Bone marrow (tissue), 2 donors: ENCODE measurements at regions not wholly inside any gene's neighbourhood (a gene's known extent, or its start where the extent isn't known, plus 50 kb on each side); places are given as distances from the start of the nearest gene placed in this dataset.

Source experiments
- DNase-seq, 2 donors: peaks; one replicate each; lab custom pipeline; 2025; lab: John Stamatoyannopoulos, UW

DNA sequence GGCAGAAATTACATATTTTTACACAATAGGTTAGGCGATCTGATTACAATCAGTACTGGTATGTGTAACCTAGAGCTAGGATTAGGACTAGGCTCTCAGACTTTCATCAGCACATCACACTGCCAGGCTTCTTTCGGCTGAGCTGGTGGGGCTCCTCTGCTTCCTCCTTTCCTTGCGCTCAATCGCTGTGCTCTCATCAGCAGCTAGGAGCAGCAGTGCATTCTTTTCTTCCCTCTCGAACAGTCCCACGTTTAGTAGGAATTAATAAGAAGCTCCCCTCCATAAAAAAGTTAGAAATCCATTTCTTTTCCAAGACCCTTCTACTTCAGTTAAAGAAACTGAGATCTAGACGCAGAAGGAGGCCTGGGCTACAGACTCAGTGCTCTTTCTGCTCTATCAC, 350.4 kb downstream of the SPRY1 start:
- no peak for DNase-seq

DNA sequence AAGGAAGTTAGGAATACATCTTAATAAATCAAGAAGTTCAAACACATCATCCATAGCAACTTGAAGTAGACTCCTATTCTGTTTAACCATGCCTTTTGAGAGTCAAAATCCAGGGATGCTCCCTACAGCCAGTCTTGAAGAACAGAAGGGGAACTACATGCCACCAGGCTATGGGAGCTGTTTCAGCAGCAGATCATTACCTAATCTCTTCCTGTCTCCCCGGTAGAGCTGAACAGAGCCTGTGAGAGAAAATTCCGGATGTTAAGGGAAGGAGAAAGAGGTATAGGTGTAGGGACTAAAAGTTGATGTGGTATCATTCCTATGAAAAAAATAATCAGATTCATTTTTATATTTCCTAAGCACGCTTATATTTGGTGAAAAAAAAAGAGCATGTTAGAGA, 352.2 kb downstream of the SPRY1 start:
- DNase-seq = no peak

DNA sequence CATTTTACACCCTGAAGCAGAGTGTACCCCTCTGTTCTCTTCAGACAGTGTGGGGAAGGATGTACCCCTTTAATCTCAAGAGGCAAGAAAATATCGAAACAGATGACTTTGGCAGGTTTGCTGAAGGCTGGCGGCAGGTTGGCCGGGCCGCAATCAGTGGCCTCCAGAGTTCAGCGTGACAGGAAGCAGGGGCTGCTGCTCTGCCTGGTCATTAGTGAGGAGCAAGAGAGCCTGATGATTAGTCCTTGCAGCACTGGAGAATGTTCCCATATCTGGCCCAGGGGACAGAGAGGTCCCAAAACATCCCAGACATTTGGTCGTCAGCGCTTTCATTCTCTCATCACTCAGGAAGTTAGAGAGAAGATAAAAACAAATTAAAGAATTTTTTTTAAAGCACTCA, 352.8 kb downstream of the SPRY1 start:
- DNase-seq = no peak

DNA sequence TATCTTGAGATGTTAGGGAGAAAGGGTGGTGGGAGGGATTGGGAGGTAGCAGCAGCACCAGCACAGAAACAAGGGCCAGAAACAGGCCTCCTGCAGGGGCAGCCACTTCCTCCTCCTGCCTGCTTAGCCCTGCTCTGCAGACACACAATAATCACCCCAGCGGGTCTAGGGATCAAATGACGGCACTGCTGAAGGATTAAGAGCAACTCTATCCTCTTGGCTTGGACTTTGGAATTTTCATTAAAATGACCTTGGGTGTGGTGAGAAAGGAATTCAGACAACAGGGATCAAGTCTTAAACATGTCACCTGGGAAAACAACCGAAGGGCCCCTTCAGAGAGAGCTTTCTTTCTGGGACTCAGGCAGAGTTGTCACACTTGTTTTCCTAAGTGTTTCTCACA, 353.4 kb downstream of the SPRY1 start:
- no peak for DNase-seq

DNA sequence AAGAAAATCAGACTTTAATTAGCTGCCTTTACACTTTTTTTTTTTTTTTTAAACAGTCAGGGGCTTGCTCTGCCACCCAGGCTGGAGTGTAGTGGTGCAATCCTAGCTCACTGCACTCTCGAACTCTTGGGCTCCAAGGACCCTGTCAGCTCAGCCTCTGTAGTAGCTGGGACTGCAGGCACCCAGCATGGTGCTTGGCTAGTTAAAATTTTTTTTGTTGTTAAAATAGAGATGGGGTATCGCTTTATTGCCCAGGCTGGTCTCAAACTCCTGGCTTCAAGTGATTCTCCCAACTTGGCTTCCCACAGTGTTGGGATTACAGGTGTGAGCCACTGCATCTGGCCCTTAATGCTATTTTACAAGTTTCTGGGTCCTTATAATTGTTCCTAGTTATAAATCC, 359.1 kb downstream of the SPRY1 start:
- DNase-seq = no peak

DNA sequence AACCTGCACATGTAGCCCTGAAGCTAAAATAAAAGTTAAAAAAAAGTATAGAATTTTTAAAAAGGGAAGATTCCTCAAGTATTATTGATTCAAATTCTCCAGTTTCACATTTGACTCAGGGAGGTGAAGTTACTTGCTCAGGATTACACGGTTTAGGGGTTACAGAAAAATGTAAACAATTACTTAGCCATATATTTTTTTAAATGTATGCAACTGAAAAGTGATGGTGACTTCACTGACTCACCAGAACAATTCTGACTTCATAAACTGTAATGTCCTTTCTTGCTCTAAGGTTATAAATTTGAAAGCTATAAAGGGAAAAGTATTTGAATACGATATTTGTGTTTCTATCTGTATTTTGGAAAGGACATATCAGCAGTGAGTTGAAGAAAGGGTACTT, 371.2 kb downstream of the SPRY1 start:
- DNase-seq = no peak

DNA sequence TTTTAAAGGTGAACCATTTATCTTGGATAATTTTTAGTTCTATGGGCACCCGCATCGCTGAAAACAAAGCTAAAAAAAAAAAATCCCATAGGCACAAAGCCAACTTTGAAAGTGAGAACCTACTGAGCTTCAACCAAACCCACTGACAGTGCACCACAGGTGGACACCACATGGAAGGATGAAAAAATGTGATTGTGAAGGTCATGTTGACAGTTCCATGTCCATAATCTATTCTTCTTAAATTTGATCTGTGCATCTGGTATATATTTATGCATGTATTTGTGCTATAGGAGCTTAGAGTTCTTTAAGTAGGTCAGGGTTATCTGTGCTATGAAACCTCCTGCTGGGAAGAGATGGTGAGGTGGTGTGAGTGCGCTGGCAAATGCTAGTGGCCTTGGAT, 374.3 kb downstream of the SPRY1 start:
- no peak for DNase-seq

DNA sequence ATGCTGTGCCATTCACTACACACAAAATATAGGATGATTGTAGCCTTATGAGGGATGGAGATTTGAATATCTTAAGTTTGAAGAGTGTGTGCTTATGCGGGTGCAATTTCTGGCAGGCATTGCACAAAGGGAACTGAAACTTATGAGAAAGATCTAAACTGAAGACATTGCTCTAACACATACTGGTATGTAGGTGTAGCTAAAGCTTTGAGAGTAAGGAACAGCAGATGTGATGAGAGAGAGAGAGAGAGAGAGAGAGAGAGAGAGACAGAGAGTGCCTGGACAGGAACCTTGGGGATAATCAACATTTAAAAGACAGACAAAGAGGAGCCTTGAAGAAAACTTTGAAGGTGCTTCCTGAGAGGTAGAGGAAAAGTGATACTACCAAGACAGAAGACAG, 379.7 kb downstream of the SPRY1 start:
- DNase-seq = no peak

DNA sequence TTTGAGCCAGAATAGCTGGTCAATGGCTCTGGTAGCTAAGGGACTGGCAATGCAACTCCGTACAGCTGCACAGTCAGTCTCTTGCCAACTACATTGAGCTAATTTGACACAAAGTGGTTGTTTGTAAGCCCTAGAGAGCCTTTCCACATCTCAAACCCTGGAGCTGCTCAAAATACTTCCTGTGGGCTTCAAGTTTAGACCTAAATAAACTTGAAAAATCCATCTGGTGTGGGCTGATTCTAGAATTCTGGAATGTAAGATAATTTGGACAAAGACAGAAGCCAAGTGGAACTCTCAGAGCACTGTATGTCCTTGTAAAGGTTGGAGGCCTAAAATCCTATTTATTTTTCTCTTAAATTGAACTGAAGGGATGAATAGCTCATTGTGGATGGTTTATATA, 380.8 kb downstream of the SPRY1 start:
- no peak for DNase-seq

DNA sequence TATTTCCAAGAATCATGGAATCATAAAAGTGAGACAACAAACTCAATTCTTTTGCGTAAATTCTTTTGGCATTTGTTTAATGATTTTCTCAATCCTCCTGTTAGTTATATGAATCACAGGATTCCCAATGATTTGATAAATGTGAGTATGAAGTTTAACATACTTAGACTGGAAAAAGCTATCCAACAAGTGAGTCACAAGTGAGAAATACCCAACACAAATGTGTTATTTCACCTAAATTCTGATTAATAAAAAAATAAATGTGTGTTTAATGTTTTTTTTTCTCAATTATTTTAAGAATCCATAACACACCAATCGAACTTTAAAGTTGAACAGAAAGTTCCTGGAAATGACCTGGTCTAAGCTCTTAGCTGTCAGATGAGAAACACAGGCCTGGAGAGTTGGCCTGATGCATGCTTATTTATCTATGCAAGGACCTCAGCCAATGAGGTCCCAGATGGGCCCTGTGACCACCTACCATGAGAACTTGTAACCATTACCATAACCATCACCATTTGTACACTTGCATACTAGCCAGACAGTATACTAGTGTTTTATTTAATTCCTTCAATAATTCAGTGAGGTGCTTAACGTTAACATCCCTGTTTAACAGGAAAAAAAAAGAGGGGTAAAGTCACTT, 386.7 kb downstream of the SPRY1 start:
- DNase-seq = no peak

DNA sequence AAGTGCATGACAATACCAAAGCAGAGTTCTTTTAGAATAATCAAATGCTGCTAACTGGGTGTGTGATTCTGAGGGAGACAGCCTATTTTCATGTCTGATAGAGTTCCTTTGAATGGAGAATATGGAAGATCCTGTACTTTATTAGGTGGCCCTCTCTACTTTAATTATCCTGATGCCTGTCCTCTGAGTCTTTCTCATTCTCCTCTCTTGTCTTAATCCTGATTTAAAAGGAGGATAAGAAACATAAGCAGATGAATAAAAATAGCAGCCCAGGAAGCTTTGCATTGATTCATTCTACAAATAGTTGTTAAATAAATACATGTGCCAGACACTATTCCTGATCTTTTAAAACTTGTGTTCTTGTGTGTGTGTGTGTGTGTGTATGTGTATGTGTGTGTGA, 387.3 kb downstream of the SPRY1 start:
- no peak for DNase-seq

DNA sequence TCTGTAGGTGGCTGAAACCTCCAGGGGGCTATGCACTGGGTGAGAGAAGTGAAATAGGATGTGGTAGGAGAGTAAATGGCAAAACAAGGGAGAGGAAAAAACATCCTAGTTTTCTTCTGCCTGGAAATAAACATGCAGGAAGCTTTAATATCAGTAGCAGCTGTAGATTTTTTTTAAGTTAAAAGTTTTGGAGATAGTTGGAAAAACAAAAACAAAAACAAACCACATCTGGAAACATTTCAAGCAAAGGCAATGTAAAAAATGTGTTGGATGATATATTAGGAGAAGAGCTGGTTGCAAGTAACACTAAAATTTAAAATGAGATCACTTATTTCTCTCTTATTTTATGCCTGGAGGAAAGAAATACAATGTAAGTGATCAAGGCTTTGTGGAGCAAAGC, 388.0 kb downstream of the SPRY1 start:
- DNase-seq = no peak

DNA sequence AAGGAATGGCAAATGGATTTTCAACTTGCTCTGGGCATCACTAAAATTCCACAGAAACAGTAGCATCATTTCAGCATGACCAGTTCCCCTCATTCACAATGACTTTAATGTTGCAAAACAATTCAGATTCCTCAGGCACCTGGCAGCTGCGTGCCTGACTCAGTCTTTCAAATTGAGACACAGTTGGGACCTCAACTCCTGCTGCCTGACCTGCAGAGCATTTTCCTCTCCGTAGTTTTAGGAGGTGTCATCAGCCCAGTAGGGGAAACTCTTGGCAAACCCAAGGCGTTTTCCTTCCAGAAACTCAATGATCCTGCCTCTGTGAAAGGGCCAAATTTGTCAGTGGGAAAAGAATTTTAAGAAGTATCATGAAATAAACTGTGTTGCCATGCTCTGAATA, 388.9 kb downstream of the SPRY1 start:
- DNase-seq = no peak

DNA sequence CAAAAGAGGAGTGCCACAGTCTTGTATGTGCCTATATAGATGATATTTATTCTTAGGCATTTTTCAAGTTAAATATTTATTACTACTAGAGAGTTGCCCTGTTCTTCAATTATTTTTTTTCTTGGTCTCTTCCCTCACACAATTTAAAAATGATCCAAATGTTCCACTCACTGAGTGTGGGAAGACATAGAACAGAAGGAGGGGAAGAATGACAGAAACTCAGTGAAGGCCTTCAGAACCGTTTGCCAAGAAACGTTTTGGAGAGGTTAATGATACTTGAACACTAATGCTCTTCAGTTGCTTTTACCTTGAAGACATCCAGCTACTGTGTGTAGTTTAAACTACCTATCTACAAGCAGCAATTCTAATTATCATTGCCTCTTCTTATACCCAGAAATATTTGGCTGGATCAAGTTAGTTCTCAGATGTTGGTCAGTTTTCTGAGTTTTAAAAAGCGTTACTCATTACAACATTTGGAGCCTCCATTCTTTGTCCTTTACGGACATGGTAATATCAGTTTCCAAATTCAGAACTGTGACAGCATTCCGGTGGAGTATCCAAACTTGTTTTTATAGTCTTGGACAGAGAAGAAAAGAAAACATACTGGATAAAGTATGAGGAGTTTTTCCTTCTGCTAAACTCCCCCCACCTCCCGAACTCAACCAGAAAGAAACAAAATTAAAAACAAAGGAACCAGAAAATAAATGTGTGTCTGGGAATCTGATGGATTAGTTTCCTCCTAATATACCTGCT, 389.7 kb downstream of the SPRY1 start:
- no peak for DNase-seq

DNA sequence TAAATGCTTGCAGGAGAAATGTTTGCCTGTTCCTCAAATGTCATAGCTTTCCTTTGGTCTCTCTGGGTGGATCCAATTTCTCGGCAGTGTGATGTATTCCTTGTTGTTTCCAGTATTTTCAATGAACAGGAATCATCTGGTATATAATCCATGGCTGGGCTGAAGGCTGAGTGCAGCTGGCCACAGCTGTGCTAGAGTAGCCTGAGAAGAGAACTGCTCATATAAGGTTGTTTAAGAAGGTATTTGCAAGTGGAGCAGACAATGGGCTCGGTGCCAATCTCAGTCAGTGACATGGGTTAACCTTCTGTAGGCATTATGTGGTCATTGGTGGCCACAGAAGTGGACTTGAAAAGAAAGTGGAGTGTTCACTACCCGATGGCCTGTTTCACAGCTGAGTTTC, 390.3 kb downstream of the SPRY1 start:
- DNase-seq = no peak

DNA sequence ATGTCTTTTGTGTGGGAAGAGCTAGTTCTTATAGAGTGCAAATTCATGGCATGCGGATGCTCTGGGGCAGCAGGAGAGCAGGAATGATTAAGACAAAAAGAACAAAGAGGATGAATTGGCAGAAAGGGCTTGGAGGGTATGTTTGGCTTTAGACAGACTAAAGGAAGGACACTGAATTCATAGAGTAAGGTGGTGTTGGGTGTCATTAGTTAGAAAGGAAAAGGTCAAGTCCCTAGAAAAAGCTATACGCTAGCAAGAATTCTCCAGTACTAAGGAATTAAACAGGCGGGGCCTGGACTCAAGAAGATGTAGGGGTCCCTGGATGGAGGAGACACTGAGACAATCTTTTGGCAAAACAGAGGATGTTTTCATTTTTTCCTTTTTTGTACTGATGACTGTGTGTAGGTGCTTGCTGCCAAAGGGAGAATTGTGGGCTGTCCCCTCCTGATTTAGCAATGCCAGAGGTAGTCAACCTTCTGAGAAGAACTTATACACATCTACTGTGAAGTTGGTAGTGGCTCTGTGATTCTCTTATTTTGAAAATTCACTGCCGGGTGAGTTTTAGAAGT, 391.0 kb downstream of the SPRY1 start:
- DNase-seq = no peak

DNA sequence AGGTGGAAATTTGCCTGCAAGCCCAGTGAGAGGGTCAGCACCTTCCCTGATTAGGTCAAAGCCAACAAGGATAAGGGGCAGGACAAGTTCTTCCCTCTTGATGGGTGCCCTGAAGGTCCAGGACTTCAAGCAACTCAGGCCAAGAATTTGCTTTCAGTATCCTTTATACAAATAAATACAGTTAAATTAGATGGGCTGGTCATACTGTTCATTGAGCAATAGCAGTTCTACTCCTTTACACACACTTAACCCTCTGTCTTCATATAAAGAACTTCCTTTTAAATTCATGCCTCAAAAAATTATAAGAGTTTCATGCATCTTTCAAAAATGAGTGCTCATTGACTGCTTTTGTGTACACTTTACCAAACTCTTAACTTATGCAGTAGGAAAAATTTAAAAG, 392.0 kb downstream of the SPRY1 start:
- DNase-seq = no peak

DNA sequence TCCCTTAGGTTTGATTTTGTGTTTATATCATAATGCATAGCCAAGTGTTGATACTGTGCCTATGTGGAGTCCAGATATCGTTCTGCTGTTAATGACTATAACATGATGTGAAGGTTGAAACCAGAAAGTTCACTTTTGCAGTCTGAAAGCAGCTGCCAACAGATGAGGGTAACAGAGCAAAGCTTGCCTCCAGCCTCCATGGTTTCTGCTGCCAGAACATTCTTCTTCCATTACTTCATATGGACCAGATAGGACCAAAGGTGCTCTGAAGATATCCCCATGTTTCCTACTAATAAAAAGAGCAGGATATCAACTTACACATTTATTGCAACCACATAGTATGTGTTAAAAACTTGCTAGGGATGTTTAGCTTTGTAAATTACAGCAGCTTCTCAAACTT, 394.1 kb downstream of the SPRY1 start:
- DNase-seq = no peak

DNA sequence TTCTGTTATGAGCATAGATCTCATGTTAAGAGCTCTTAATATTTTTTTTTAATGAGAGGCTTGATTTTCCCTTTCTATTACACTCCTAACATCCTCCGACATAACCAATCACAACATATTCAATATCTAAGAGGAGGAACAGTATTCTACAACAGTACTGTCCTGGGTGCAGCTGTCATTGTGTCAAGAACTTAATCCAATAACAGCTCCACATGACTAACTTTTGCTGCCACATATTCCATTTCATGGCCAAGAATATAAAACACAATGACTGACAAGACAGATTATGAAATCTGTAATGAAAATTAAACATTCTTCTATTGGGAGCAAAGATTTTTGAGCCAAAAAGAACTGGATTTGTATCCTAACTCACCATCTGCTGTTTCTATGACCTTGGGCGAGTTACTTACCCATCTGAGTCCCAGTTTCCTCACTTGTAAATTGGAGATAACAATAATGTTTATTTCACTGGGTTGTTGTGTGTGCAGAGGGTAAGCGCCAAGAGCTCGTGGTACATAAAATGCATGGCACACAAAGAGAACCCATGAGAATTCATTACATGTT, 405.6 kb downstream of the SPRY1 start:
- DNase-seq = no peak

DNA sequence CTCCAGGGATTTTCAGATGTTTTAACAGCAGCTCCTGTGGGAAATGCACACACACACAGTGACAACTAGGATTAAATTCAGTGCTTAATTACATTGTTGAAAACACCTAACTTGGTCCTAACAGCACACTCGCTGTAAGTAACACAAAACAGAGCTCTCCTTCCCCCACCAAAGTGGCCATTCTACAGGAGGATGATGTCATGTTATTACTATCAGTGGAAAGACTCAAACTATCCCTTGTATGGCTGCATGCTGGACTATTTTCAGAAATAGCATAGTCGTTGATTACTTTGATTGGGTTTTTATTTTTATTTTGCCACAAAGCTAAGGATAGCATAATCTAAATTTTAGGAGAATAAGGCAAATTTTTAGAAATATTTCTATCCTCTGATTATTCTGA, 406.3 kb downstream of the SPRY1 start:
- DNase-seq = no peak

DNA sequence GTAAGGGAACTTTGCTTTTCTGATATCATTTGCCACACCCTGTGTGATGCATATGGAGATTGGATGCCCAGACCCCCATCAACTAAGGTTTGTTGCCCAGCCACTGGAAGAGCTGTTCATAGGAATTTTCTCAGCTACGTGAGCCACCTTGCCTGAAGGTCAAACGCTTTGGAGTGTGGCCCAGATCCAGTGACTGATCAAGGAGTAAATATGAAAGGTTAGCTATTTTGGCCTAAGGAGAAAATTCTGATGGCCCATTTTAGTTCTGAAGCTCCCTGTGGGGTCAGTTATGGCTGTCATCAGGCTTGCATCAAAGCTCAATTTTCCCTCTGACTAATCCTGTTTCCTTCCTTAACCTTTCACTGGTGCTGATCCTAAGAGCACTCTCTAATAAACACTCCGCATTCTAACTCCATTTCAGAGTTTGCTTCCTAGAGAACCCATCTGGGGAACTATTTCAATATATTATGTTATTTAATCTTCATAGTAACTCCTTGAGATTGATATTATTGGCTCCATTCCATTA, 407.7 kb downstream of the SPRY1 start:
- no peak for DNase-seq

DNA sequence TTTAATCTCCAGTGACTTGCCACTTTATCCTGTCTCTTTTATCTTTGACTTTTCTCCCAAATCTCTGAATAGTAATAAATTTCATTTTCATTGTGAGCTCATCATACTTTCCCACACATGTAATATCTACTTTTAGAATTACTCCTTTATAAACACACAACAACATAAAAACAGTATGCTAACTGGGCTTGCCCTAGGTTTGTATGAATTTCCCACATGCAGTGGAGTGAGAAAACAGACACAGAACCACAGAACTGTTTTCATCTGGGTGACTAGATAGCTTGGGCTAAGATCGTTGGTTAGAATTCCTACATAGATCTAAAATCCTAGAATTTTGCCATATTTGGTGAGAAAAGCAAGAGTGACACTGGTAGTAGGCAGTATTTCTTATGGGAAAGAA, 409.5 kb downstream of the SPRY1 start:
- DNase-seq = no peak

DNA sequence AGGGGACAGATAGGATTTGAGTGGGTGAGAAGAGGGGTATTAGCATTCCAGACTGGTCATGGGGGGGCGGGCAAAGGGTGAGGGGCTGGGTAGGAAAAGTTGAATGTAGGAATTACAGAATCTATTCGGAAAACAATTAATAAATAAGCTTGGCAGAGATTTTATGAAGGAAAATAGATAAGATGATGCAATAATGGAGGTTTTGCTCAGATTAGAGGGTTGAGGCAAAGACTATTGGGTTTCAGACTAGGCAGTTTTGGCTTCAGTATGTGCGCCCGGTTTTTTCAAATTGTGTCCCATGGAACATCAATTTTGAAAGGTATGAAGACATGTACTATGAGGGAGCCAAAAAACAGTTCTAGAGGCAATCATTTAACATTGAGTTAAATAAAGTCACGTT, 410.6 kb downstream of the SPRY1 start:
- DNase-seq = no peak
